C4-2B (cell line): ENCODE measurements at regions not wholly inside any gene's neighbourhood (a gene's known extent, or its start where the extent isn't known, plus 50 kb on each side); places are given as distances from the start of the nearest gene placed in this dataset.

Source experiments
- H3K27ac ChIP-seq: fragments of 450-650 bp; 2 replicates; pipeline ENCODE4 v1.5.1; 2017
- CTCF ChIP-seq: fragments of 450-650 bp; conservative IDR thresholded peaks from 2 replicates; pipeline ENCODE4 v1.5.1; 2017; ENCODE audit warnings: mild to moderate bottlenecking
- ZFX ChIP-seq: fragments of 450-650 bp; IDR thresholded peaks from 2 replicates; pipeline ENCODE4 v1.6.1; 2017

DNA sequence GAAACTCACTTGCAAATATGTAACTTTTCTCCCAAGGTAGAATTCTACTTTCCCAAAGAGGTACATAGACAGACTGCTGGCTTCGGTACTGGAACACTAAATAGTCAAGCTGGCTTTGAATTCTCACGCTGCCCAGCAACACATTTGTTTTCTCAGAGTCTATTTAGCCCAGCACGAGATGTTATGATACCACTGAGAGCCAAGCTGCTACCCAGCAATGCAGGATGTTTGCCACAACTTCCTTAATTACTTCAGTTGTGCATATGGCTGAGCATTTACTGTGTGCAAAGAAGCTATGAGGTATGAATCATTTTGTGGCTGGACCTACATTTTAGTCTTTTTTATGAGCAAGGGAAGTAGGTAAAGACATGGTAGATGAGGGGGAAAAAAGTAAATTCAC is 793.2 kb downstream of the PLA2G4A start:
- TF ChIP-seq CTCF = no peak
- TF ChIP-seq ZFX = no peak
- no peak overlapping the region for H3K27ac ChIP-seq

GRCh38 chr1:187622545-187622944 is 793.8 kb downstream of the PLA2G4A start:
- no peak overlapping the region for H3K27ac ChIP-seq
- no peak for TF ChIP-seq ZFX
- TF ChIP-seq CTCF = no peak

DNA sequence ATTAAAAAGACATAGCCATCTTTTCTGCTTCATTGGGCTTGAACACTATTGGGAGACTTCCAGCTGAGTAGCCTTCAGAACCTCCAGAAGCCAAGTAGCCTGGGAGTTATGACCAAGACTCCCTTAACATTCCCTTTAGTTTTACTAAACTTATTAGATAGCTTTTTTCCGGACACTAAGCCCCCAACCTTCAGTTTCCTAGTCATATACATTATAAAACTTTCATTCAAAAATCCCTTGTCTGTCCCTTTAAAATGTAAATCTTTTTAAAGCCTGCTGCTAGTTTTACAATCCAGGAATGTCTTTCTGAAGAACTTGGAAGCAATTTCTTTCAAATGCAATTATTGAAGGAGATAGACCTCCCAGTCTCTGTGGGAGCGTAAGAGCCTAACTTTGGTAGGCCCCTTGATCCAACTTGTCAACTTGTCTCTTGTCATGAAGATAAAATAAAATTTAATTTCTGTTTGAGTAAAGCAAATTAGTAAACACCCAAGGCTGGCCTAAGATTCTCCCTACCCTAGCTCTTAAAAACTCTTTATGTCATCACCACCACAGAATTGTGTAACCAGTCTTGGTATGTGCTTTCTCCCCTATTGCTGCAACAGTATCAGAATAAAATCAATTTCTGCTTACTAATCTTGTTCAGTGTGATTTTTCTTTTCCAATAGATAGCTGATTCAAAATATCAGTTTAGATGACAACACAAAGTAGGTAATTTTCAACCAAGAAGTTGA is 796.2 kb downstream of the PLA2G4A start:
- TF ChIP-seq CTCF (no peak), ZFX (no peak)
- H3K27ac ChIP-seq = no peak overlapping the region

- no peak for TF ChIP-seq CTCF
- TF ChIP-seq ZFX = no peak
- no peak overlapping the region for H3K27ac ChIP-seq
These were observed 797.3 kb downstream of the PLA2G4A start for GRCh38 chr1:187626056-187626455.

- TF ChIP-seq ZFX (no peak), CTCF (no peak)
- H3K27ac ChIP-seq = no peak overlapping the region
These were observed 798.8 kb downstream of the PLA2G4A start for GRCh38 chr1:187627516-187627915.

- TF ChIP-seq ZFX (no peak), CTCF (no peak)
- no peak overlapping the region for H3K27ac ChIP-seq
These were observed 800.3 kb downstream of the PLA2G4A start for GRCh38 chr1:187629075-187629474.

GRCh38 chr1:187630653-187631380 is 802.1 kb downstream of the PLA2G4A start:
- H3K27ac ChIP-seq = no peak overlapping the region
- no peak for TF ChIP-seq ZFX
- TF ChIP-seq CTCF = no peak
